Right ventricle myocardium inferior (tissue), 1 donor: ENCODE measurements at regions not wholly inside any gene's neighbourhood (a gene's known extent, or its start where the extent isn't known, plus 50 kb on each side); places are given as distances from the start of the nearest gene placed in this dataset.
A peak's percentile ranks its signal among the peaks of the same experiment; 100 is the strongest.
"Not testable (repeated sequence)": the region's sequence is repeated elsewhere in the genome, so short reads cannot be mapped to it uniquely, and the experiment has no call there.

ENCODE experiments used
- ATAC-seq: fragments of 200-7000 bp; cut with Tn5 transposase; one replicate; pipeline ENCODE4 v1.9.1; 2020; ENCODE audit warnings: mild to moderate bottlenecking, moderate library complexity
- DNase-seq: peaks from one replicate; pipeline ENCODE4 v3.0.0; 2021; ENCODE audit errors: missing footprints
- intact Hi-C: fragments of 100-400 bp; cut with DNase I; formaldehyde crosslinking; loops from one replicate; pipeline ENCODE4 v1.11.0; 2022
- donor health status: DM: no; HTN: yes; CAD: no; lungs with severe emphysema.

DNA sequence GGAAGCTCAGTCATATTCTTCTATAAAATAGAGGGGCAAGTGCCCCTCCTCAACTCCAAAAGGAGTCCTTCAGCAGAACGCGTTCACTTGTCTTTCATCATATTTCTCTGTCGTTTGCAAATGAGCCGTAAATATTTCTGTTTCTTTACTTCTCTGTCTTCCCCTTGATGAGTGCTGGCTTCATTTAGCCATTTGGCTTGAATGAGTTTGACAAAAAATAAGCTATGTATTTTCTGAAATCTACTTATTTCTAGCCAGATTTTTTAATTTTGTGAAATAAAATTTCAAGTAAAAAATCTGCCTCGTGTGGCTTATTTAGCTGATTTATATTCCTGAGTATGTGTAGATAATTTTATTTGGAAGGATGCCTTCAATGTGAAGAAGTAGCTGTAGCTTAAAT, 170.8 kb upstream of the DGKB start:
- DNase-seq, result no peak
- ATAC-seq, result no peak
- intact Hi-C loops, result no loop called here

DNA sequence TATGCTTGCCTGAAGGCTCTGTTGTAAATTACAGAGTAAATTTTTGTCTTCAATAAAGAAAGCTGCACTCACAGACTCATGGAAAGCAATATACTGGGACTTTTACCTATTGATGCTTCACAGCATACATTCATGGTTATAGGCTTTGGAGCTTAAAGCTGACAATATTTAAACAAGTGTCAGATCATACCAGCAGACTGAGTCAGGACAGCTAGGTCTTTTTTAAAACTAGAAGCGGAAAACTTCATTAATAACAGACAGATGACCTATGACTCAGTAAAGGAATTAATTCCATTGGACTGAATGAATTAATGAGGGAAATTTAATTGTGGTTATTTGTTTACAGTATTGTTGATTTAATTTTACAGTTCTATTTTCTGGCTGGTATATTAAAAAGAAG, 165.8 kb upstream of the DGKB start:
- DNase-seq, result no peak
- no peak for ATAC-seq
- intact Hi-C loops, result no loop called here

DNA sequence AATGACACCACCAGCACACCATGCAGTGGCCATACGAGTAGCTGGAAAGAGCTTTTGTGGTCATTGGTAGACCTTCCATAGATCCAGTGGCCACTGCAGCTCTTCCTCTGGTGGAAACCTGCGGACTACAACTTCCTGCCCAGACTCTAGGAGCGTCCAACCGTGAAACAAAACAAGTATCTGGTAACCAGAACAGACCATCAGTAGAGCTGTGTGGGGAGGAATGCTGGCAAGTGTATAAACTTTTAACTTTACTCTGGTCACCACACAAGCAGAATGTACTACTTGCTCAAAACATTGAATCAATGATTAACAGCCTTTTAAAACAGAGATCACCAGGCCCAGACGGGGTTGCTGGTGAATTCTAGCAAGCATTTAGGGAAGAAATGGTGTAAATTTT, 154.7 kb upstream of the DGKB start:
- DNase-seq (no peak), ATAC-seq (no peak)
- intact Hi-C loops, result no loop called here

DNA sequence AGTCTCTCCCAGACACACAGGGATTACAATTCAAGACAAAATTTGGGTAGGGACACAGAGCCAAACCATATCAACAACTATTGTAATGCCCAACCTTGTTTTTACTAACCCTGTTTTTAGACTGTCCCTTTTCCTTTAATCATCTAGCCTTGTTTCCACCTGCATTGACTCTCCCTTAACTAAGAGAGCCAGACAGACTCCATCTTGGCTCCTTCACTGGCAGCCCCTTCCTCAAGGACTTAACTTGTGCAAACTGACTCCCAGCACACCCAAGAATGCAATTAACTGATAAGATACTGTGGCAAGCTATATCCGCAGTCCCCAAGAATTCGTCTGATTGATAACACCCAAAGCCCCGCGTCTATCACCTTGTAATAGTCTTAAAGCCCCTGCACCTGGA, 151.8 kb upstream of the DGKB start:
- DNase-seq, ATAC-seq, intact Hi-C loops: not testable (repeated sequence)

DNA sequence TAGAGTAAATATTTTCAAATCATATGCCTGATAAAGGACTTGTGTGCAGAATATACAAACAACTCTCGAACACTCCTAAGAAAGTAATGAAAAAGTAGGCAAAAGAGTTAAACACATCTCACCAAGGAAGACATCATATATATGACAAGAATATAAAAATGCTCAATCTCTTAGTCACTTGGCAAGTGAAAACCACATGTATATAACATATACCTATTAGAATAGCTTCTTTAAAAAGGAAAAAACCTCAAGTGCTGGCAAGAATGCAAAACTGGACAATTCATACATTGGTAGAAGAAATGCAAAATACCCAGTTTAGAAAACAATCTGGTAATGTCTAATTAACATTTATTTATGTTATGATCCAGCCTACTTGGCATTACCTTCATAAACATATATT, 146.6 kb upstream of the DGKB start:
- DNase-seq (no peak), ATAC-seq (no peak)
- intact Hi-C loops, result no loop called here

DNA sequence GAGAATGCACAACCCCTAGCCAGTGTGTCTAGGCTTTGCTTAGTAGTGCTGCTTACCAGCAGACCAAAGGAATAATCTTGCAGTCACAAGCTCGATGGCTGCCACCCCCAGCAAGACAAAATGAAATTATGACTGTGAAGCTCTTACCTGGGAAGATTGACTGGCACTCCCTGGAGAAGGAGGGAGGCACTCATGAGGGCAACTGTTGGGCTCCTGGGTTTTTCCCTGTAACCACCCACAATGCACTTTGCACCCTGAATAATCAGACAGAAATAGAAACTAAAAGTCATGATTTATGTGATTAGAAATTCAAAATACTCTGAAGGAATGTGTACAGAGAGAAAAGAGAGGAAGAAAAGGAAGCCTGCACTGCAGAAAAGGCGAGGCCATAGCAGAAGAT, 144.3 kb upstream of the DGKB start:
- ATAC-seq, result no peak
- no peak for DNase-seq
- intact Hi-C loops, result no loop called here

DNA sequence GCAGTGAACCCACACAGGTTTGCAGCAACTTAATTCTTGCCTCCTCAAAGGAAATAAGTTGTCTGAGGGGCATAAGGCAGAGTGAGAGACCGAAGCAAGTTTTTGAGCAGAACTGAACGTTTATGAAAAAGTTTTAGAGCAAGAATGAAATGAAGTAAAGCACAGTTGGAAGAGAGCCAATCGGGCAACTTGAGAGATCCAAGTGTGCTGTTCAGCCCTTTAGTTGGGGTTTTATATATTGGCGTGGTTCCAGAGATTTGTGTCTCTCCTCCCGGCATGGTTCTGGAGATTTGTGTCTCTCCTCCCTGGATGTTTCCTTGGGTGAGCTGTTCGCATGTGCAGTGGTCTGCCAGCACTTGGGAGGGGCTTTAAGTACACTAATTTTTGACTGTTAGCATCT, 141.4 kb upstream of the DGKB start:
- ATAC-seq, result no peak
- DNase-seq, result no peak
- intact Hi-C loops, result no loop called here

DNA sequence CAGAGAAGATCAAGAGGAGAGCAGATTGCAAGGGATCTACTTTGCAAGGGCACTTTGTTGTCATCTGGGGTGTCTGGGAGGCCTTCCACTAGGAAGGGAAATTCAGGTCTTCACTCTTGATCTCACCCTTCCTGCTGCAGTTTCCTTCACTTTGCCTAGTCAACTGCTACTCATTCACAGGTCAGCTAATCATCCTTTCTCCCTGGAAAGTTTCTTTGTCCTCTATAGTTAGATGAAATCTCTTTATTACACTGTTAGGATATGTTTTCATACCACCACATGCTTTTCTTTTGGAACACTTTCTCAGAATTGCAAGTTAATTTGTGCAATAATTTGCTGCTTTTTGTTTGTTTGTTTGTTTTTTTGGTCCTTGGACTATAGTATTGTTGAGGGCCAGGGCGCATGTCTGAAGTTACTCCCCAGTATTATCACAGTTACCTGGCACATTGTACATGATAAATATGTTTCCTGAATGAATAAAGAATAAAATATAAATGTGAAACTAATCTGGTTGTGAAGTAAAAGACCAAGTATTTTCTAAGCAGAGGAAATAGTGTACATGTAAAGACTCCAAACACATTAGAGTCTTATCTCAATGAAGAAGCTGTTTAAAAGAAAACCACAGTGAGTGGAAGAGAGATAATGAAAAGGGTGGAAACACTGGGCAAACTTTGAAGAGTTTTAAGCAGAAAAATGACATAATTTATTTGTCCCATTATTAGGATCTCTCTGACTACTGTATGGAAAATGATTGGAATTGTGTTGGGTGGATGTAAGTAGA, 139.9 kb upstream of the DGKB start:
- DNase-seq, result no peak
- intact Hi-C loops, result no loop called here
- ATAC-seq, result no peak

DNA sequence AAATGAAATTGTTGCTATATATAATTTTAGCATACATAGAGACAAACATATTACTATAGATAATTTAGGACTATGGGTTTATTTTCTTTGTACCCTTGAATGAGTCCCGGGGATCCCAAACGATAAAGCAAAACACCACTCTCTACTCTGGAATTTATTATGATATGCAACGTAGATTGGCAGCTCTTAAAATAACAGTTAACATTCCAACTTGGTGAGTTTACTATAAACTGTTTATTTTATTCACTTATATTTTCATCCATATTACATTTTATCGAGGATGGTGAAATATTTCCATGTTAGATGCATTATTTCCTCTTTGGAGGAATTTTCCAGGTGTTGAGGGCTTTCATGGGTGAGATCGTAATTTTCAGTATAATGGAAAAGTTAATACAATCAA, 138.7 kb upstream of the DGKB start:
- DNase-seq (no peak), ATAC-seq (no peak)
- intact Hi-C loops, result no loop called here

DNA sequence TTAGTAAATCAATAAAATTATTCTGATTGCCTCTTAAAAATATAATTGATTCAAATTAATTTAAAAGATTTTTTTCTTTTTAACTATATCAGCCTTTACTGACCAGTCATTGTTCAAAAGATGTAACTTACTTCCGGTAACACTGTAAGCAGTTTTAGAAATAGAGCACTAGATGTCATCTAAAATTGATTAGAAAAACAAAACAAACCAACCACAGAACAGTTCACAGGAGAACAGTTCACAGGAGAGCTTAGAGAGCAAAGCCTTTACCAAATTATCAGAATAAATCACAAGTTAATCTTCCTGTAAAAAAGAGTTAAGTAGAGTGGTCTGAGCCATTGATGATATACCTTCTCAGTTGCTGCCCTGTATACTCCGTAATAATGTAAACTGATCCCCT, 133.3 kb upstream of the DGKB start:
- intact Hi-C loops, result no loop called here
- ATAC-seq (no peak), DNase-seq (no peak)

DNA sequence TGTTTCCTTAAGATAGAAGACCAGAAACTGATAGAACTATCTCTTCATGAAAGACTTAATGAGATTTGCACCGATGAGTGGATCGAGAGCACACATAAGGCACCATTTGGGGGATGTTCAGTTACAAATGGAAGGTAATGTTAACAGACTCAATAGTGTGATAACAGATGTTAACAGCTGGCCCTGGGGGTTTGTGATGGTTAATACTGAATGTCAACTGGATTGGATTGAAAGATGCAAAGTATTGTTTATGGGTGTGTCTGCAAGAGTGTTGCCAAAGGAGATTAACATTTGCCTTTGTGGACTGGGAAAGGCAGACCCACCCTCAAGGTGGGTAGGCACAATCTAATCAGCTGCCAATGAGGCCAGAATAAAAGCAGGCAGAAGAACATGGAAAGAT, 130.5 kb upstream of the DGKB start:
- DNase-seq, result no peak
- no peak for ATAC-seq
- intact Hi-C loops, result no loop called here

DNA sequence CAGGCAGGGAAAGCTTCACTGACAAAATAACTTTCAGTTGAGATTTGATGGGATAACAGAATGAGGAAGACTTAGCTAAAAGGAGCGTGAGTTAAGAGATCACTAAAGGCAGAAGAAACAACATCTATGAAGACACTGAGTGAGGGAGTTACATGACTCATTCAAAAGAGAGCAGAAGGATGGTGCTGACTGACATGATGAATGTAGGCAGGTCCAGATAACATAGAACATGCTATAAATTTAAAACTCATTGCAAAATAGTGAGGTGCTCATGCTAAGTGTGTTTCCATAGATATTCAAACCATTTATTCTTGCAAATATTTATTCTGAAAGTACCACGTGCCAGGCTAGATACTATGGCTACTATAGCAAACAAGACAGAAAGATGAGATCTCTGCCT, 116.4 kb upstream of the DGKB start:
- ATAC-seq, result no peak
- intact Hi-C loops, result loop anchor here (5.0 kb wide), 1 partner anchor 287 kb away; no protein-coding TSS in a partner anchor
- no peak for DNase-seq

DNA sequence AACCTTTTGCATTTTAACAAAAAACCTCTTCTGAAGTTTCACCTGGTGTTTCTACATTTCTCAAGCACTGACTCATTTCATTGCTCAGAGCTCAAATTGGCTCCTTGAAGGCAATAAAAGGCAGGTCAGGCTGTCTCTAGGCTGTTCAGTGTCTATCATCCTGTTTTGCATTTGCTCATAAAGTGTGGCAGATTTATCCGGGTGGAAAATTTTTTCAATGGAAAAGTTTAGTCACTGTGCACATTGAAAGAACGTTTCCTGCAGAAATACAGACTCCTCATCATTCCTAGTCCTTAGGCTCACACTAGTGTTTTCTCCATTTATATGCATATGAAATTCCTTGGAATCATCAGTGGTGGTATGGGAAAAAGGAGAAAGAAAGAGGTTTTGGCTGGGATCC, 114.2 kb upstream of the DGKB start:
- intact Hi-C loops, result loop anchor here (1.0 to 5.0 kb wide), 2 partner anchors 284 to 298 kb away; no protein-coding TSS in a partner anchor
- no peak for ATAC-seq

DNA sequence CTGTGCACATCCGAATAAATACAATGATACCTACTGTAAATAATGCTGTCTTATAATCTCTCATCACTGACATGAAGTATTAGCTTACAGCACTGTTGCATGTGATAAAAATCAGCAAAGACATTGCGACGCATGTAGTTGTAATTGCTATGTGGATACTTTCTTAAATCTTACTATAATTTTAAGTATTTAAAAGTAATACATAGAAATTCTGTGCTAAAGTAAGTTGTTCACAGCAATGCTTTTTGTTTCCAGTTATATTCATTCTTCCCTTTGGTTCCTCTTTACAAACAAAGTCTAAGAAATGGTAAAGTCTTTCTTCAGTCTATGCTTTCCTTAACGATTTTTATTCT, 113.7 kb upstream of the DGKB start:
- DNase-seq (no peak), ATAC-seq (no peak)
- intact Hi-C loops, result loop anchor here (1.0 to 5.0 kb wide), 2 partner anchors 284 to 298 kb away; no protein-coding TSS in a partner anchor

More for the DNA sequence above, 114.2 kb upstream of the DGKB start:
- DNase-seq, result no peak

DNA sequence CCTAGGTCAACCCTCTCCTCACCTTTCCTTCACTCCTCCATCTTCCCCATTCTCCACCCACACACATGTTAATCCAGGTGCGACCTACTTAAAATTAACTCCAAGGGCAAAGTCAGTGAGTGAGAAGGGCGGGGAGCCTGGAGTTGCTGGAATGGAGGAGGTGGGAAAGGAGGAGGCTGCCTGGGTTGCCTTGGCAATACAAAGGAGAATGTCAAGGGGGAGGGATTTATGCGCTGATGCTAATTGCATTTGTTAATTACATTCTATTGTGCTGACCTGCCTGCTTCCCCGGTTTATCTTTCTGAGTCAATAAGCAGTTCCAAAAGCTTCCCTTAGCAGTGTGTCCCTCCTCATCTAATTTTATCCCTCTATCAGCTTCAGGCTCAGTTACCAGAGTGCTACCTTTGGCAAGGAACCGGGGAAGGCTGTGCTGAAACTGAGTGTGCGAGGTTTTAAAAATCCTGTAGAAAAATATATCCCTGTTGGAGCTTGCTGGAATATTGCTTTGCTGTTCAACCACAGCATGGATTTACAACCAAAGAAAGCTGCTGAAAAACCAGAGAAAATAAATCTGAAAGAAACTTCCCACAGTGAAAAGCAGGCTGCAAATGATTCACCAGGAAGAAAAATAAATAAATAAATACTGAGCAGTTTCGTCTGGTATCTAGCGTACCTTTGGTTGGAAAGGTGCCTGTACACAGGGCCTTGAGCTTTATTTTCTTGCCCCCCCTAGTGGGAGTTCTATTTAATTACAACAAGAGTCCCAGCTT, 113.2 kb upstream of the DGKB start:
- peak; percentile 89 for ATAC-seq
- no peak for DNase-seq
- intact Hi-C loops, result loop anchor here (1.0 to 5.0 kb wide), 3 partner anchors 181 to 297 kb away; no protein-coding TSS in a partner anchor

DNA sequence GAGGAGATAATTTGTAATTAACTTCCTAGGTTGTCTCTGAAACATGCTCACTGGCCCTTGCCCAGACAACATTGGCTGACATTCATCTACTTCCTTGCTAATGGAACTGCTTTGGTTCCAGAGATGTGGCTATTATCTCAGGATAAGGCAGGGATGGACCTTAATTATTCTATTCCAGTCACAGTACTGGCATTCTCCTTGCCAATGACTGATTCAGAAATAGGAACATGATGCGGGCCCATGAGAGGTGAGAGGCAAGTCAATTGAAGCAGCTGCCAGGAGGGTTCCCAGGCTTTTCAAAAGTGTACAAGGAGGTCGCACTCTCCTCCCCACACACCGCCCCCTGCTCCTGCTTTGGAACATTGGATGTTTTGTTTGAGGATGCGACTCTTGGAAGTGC, 109.6 kb upstream of the DGKB start:
- no peak for DNase-seq
- ATAC-seq, result no peak
- intact Hi-C loops, result no loop called here

DNA sequence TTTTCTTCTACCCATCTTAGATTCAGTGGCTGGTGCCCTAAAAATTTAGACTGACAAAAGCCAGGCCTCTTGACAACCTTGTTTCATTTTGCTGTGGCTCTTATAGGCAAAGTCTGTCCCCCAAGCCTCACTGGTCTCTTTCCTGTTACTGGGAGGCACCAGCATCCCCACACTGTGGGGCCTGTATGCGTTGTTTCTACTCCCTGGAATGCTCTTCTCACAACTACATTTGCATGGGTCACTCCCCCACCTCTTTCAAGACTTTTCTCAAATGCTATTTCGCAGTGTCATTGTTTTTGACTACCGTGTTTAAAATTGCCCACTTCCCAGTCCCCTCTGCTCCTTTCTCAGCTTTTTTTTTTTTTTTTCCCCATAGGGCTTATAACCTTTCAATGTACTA, 108.7 kb upstream of the DGKB start:
- ATAC-seq, result no peak
- no peak for DNase-seq
- intact Hi-C loops, result no loop called here

DNA sequence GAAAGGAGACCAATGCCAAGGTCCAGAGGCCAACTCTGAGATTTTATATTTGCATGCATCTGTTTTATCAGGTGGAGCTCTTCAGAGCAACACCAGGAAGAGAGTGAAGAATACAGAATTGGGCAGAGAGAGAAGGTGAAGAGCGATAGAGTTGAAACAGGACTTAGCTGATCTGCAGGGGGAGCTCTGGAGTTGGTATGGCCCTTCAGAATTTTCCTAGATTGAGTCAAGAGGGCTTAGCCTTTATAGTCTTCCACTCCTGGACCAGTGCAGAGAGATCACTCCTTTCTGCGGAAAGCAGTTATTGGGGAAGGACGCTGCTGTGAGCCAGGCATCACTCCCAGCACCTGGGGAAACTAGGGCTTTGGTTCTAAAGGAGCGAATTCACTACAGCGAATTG, 105.0 kb upstream of the DGKB start:
- intact Hi-C loops, result no loop called here
- ATAC-seq (no peak), DNase-seq (no peak)

DNA sequence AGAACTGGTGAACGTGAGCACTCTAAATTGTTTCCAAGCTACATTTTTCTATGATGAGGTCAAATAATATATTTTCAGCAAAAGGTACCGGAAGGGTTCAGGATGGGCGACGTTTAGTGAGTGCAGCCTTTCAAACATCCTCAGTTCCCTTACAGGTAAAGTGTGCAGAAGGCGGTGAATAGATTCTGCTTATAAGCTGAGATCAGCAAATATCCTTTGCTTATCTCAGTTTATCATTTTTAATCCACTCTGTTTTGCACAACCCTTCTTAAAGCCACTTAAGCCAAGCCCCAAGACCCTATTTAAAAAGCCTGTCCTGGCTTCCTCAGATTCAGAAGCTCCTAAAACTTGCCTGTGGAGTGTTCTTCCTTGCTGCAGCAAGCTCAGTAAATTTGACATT, 103.1 kb upstream of the DGKB start:
- intact Hi-C loops, result no loop called here
- ATAC-seq, result no peak
- no peak for DNase-seq

DNA sequence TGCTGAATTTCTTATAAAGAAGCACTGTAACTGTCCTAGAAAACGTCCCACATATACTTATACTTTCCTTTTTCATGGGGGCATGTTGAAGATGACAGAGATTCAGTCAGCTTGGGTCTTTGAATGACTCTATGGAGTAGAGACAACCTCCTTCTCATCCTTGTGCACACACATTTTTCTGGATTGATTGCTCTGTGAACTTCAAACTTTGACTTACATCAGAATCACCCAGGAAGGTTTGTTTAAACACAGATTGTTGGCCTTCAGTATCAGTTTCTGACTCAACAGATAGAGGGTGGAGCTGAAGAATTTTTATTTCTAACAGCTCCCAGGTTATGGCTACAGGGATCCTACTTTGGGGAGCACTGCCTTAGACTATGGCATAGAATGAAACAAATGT, 97.6 kb upstream of the DGKB start:
- intact Hi-C loops, result no loop called here
- no peak for DNase-seq
- ATAC-seq, result no peak
